ENCODE measurements at regions not wholly inside any gene's neighbourhood (a gene's known extent, or its start where the extent isn't known, plus 50 kb on each side); places are given as distances from the start of the nearest gene placed in this dataset.

DNA sequence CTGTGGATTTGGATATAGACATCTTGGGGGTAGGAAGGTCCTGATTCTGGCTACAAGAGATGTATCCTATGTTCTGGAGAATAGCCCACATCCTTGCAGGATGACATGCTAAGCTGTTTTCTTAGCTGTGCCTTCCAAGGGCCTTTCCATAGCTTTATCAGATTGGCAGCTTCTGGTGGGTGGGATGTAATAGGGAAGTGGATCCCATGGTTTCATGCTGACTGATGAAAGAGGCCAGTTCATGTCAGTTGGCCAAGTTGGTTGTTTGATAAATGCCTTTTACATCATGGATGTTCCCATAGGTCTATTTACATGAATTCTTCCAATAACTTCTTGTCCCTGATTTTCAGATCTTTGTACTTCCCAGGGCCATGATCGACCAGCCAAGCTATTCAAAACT, 169.1 kb upstream of the RMST start:
- no peak overlapping the region for H3K27ac Mint-ChIP-seq
- Histone ChIP-seq H3K4me1 (ENCODE audit: control insufficient read depth in 1 of 2, insufficient read depth in 2 of 2, low read length in 2 of 2) (no peaks in the 10 kb centered on the region), H3K79me2 (ENCODE audit: insufficient read depth, low read length) (no peaks in the 10 kb centered on the region), H3K9ac (ENCODE audit: insufficient read depth, low read length, poor library complexity, severe bottlenecking) (no peak overlapping the region), H3K36me3 (replicated peaks in 1 of 2; ENCODE audit: control insufficient read depth in 1 of 2, insufficient read depth in 2 of 2, low read length in 2 of 2) (no peaks in the 10 kb centered on the region), H2AFZ (ENCODE audit: insufficient read depth, low read depth, low read length, poor library complexity, severe bottlenecking) (no peak overlapping the region), H3K4me2 (replicated peaks; ENCODE audit: extremely low read depth, low read length, poor library complexity, severe bottlenecking) (no peak overlapping the region), H3K9me3 (replicated peaks in 1 of 2; ENCODE audit: control insufficient read depth in 1 of 2, insufficient read depth in 1 of 2, low read length in 2 of 2) (peaks cover 9 to 13% of the 10 kb centered on the region in 2 donors), H3K27ac (ENCODE audit: low read depth in 1 of 2, low read length in 2 of 2) (no peak overlapping the region), H4K20me1 (ENCODE audit: insufficient read depth, low read length) (no peaks in the 10 kb centered on the region), H3K27me3 (ENCODE audit: control insufficient read depth in 2 of 2, insufficient read depth in 2 of 2, low read length in 2 of 2) (no peaks in the 10 kb centered on the region), H3K4me3 (replicated peaks in 1 of 3; ENCODE audit: low read depth in 2 of 3, low read length in 3 of 3) (no peak overlapping the region)
- peaks cover 0 to 18% (median 9%) of the 10 kb centered on the region in 7 donors for H3K9me3 Mint-ChIP-seq
- H3K4me3 Mint-ChIP-seq: no peak overlapping the region
- intact Hi-C loops (cut with micrococcal nuclease): no loop called here
- DNase-seq: no peak
- no peaks in the 10 kb centered on the region for H3K36me3 Mint-ChIP-seq
- 86% methylated on average over 1 of the region's 1 CpG for WGBS (ENCODE audit: insufficient coverage)
- peaks cover 0 to 2% (median 0%) of the 10 kb centered on the region in 3 donors for H3K27me3 Mint-ChIP-seq (ENCODE audit: low read depth in 3 of 3)
- TF ChIP-seq, protein P1, sequence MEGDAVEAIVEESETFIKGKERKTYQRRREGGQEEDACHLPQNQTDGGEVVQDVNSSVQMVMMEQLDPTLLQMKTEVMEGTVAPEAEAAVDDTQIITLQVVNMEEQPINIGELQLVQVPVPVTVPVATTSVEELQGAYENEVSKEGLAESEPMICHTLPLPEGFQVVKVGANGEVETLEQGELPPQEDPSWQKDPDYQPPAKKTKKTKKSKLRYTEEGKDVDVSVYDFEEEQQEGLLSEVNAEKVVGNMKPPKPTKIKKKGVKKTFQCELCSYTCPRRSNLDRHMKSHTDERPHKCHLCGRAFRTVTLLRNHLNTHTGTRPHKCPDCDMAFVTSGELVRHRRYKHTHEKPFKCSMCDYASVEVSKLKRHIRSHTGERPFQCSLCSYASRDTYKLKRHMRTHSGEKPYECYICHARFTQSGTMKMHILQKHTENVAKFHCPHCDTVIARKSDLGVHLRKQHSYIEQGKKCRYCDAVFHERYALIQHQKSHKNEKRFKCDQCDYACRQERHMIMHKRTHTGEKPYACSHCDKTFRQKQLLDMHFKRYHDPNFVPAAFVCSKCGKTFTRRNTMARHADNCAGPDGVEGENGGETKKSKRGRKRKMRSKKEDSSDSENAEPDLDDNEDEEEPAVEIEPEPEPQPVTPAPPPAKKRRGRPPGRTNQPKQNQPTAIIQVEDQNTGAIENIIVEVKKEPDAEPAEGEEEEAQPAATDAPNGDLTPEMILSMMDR (IDR thresholded peaks at IDR 0.05): no peak
- H3K4me1 Mint-ChIP-seq: no peaks in the 10 kb centered on the region

DNA sequence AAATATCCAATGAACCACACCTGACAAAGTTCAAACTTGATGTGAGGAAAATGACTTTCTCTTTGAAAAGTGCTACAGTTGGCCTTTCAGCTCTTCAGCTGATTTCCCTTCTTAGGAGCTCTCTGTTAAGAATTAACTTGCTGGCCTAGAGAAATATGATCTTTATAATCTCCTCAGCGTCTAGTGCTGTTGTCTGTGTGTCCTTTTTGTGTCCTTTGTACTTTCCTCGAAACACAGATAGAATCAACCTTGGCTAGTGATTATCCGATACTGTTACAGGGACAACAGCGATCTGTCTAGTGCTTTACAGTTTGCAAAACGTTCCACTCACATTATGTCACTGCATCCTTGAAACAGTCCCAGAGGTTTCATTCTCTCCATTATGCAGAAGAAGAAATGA, 162.8 kb upstream of the RMST start:
- no peak overlapping the region for H3K4me2 ChIP-seq (replicated peaks; ENCODE audit: extremely low read depth, low read length, poor library complexity, severe bottlenecking)
- Mint-ChIP-seq H3K27ac (no peak overlapping the region), H3K27me3 (ENCODE audit: low read depth in 3 of 3) (peaks cover 2 to 7% (median 3%) of the 10 kb centered on the region in 3 donors), H3K4me1 (no peaks in the 10 kb centered on the region), H3K36me3 (no peaks in the 10 kb centered on the region), H3K9me3 (peaks cover 0 to 17% (median 6%) of the 10 kb centered on the region in 7 donors), H3K4me3 (no peak overlapping the region)
- no peak overlapping the region for H3K27ac ChIP-seq (ENCODE audit: low read depth in 1 of 2, low read length in 2 of 2)
- no peaks in the 10 kb centered on the region for H3K4me1 ChIP-seq (ENCODE audit: control insufficient read depth in 1 of 2, insufficient read depth in 2 of 2, low read length in 2 of 2)
- H3K79me2 ChIP-seq (ENCODE audit: insufficient read depth, low read length): no peaks in the 10 kb centered on the region
- H3K36me3 ChIP-seq (replicated peaks in 1 of 2; ENCODE audit: control insufficient read depth in 1 of 2, insufficient read depth in 2 of 2, low read length in 2 of 2): no peaks in the 10 kb centered on the region
- peaks cover 9% of the 10 kb centered on the region in 2 donors for H3K9me3 ChIP-seq (replicated peaks in 1 of 2; ENCODE audit: control insufficient read depth in 1 of 2, insufficient read depth in 1 of 2, low read length in 2 of 2)
- H3K4me3 ChIP-seq (replicated peaks in 1 of 3; ENCODE audit: low read depth in 2 of 3, low read length in 3 of 3): no peak overlapping the region
- DNase-seq: no peak
- TF ChIP-seq, protein P1 (IDR thresholded peaks at IDR 0.05): no peak
- 100% methylated on average over 1 of the region's 5 CpGs for WGBS (ENCODE audit: insufficient coverage)
- no peak overlapping the region for H3K9ac ChIP-seq (ENCODE audit: insufficient read depth, low read length, poor library complexity, severe bottlenecking)
- intact Hi-C loops (cut with micrococcal nuclease): no loop called here
- no peak overlapping the region for H2AFZ ChIP-seq (ENCODE audit: insufficient read depth, low read depth, low read length, poor library complexity, severe bottlenecking)
- no peaks in the 10 kb centered on the region for H4K20me1 ChIP-seq (ENCODE audit: insufficient read depth, low read length)
- no peaks in the 10 kb centered on the region for H3K27me3 ChIP-seq (ENCODE audit: control insufficient read depth in 2 of 2, insufficient read depth in 2 of 2, low read length in 2 of 2)
